ENCODE measurements at regions not wholly inside any gene's neighbourhood (a gene's known extent, or its start where the extent isn't known, plus 50 kb on each side); places are given as distances from the start of the nearest gene placed in this dataset.

DNA sequence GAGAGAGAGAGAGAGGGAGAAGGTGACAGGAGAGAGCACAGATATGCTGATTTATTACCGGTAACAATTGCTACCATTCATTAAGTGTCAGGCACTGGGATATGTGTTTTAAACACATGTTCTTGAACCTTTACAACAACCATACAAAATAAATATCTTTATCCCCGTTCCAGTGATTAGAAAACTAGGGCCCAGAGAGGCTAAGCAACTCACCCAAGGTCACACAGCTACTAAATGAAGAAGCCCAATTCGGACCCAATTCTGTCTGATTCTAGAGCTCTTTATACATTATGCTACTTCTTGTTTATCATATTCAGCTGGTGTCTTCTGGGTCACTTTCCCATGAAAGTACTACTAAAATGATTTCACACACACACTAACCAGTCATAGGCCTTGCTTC lies 154.0 kb upstream of the RAG2 start:
- TF ChIP-seq POLR2AphosphoS5 (IDR thresholded peaks at IDR 0.05; ENCODE audit: low read depth, low read length) (no peak), TCF7L2 (IDR thresholded peaks at IDR 0.05; ENCODE audit: low read depth, low read length) (no peak)
- TF ChIP-seq, protein P1, sequence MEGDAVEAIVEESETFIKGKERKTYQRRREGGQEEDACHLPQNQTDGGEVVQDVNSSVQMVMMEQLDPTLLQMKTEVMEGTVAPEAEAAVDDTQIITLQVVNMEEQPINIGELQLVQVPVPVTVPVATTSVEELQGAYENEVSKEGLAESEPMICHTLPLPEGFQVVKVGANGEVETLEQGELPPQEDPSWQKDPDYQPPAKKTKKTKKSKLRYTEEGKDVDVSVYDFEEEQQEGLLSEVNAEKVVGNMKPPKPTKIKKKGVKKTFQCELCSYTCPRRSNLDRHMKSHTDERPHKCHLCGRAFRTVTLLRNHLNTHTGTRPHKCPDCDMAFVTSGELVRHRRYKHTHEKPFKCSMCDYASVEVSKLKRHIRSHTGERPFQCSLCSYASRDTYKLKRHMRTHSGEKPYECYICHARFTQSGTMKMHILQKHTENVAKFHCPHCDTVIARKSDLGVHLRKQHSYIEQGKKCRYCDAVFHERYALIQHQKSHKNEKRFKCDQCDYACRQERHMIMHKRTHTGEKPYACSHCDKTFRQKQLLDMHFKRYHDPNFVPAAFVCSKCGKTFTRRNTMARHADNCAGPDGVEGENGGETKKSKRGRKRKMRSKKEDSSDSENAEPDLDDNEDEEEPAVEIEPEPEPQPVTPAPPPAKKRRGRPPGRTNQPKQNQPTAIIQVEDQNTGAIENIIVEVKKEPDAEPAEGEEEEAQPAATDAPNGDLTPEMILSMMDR (IDR thresholded peaks at IDR 0.05): no peak

Data from Panc1 (cell line).